ENCODE measurements at regions not wholly inside any gene's neighbourhood (a gene's known extent, or its start where the extent isn't known, plus 50 kb on each side); places are given as distances from the start of the nearest gene placed in this dataset.

- H3K79me2 ChIP-seq (replicated peaks; ENCODE audit: insufficient read depth, low read length) = no peaks in the 10 kb centered on the region
- no peak overlapping the region for H3K9ac ChIP-seq (ENCODE audit: low read length)
- no peaks in the 10 kb centered on the region for H3F3A ChIP-seq (ENCODE audit: insufficient read depth, low read length, poor library complexity, severe bottlenecking)
- H3K27me3 ChIP-seq (ENCODE audit: insufficient read depth, low read depth, low read length) = no peaks in the 10 kb centered on the region
- no peaks in the 10 kb centered on the region for H3K9me3 ChIP-seq (ENCODE audit: low read length)
- TF ChIP-seq RAD21 (conservative IDR thresholded peaks at IDR 0.05) (no peak), EP300 (conservative IDR thresholded peaks at IDR 0.05; ENCODE audit: poor library complexity, severe bottlenecking) (no peak), CTCF (IDR thresholded peaks at IDR 0.05; ENCODE audit: poor library complexity, severe bottlenecking) (no peak)
- H2AFZ ChIP-seq (ENCODE audit: low read depth, low read length) = no peak overlapping the region
- no peak overlapping the region for H3K4me3 ChIP-seq (ENCODE audit: low read length)
- no peak overlapping the region for H3K4me2 ChIP-seq (ENCODE audit: low read length)
- H4K20me1 ChIP-seq (ENCODE audit: insufficient read depth) = no peaks in the 10 kb centered on the region
- H3K27ac ChIP-seq (ENCODE audit: low read length) = no peak overlapping the region
- H3K9me2 ChIP-seq (ENCODE audit: insufficient read depth, low read length) = no peaks in the 10 kb centered on the region
- no peaks in the 10 kb centered on the region for H3K36me3 ChIP-seq (ENCODE audit: insufficient read depth, low read length)
Measured at GRCh38 chr2:190789074-190790004, 91.3 kb upstream of the GLS start.

GRCh38 chr2:190791347-190791975 is 89.2 kb upstream of the GLS start:
- H3F3A ChIP-seq (ENCODE audit: insufficient read depth, low read length, poor library complexity, severe bottlenecking) = no peaks in the 10 kb centered on the region
- H3K9ac ChIP-seq (ENCODE audit: low read length) = no peak overlapping the region
- H3K27ac ChIP-seq (ENCODE audit: low read length) = no peak overlapping the region
- no peaks in the 10 kb centered on the region for H3K27me3 ChIP-seq (ENCODE audit: insufficient read depth, low read depth, low read length)
- H3K4me2 ChIP-seq (ENCODE audit: low read length) = no peak overlapping the region
- no peaks in the 10 kb centered on the region for H4K20me1 ChIP-seq (ENCODE audit: insufficient read depth)
- H3K79me2 ChIP-seq (replicated peaks; ENCODE audit: insufficient read depth, low read length) = no peaks in the 10 kb centered on the region
- H3K4me3 ChIP-seq (ENCODE audit: low read length) = no peak overlapping the region
- no peaks in the 10 kb centered on the region for H3K9me2 ChIP-seq (ENCODE audit: insufficient read depth, low read length)
- no peak overlapping the region for H2AFZ ChIP-seq (ENCODE audit: low read depth, low read length)
- TF ChIP-seq POLR2AphosphoS5 (IDR thresholded peaks at IDR 0.05) = no peak
- TF ChIP-seq EZH2 (IDR thresholded peaks at IDR 0.05; ENCODE audit: borderline replicate concordance, insufficient read depth, low read length, poor library complexity, severe bottlenecking) = no peak
- no peak for TF ChIP-seq EP300 (conservative IDR thresholded peaks at IDR 0.05; ENCODE audit: poor library complexity, severe bottlenecking)
- TF ChIP-seq MXI1 (conservative IDR thresholded peaks at IDR 0.05; ENCODE audit: poor library complexity, severe bottlenecking) = no peak
- TF ChIP-seq TAF1 (IDR thresholded peaks at IDR 0.05; ENCODE audit: low read depth) = no peak
- TF ChIP-seq CTCF (IDR thresholded peaks at IDR 0.05; ENCODE audit: poor library complexity, severe bottlenecking) = no peak
- H3K36me3 ChIP-seq (ENCODE audit: insufficient read depth, low read length) = no peaks in the 10 kb centered on the region
- H3K9me3 ChIP-seq (ENCODE audit: low read length) = no peaks in the 10 kb centered on the region

Measured in neural cell (in vitro differentiated cells).